Mesendoderm (in vitro differentiated cells): ENCODE measurements at regions not wholly inside any gene's neighbourhood (a gene's known extent, or its start where the extent isn't known, plus 50 kb on each side); places are given as distances from the start of the nearest gene placed in this dataset.

ENCODE experiments used
- DNase-seq: peaks from one replicate; pipeline ENCODE4 v3.0.0; 2013
- H2AK5ac ChIP-seq: 2 replicates; pipeline ENCODE4 v1.6.1; 2013; ENCODE audit warnings: low read length, inconsistent platforms
- H2BK120ac ChIP-seq: 2 replicates; pipeline ENCODE4 v1.6.1; 2013; ENCODE audit warnings: low read depth, mild to moderate bottlenecking, low read length, moderate library complexity, mixed read lengths
- H2BK15ac ChIP-seq: replicated peaks from 2 replicates; pipeline ENCODE4 v1.6.1; 2013; ENCODE audit warnings: low read depth, mild to moderate bottlenecking, moderate library complexity
- H2BK5ac ChIP-seq: 2 replicates; pipeline ENCODE4 v1.6.1; 2013; ENCODE audit warnings: low read length, inconsistent platforms
- H3K18ac ChIP-seq: 2 replicates; pipeline ENCODE4 v1.6.1; 2013; ENCODE audit warnings: mild to moderate bottlenecking, low read length, mixed read lengths
- H3K23ac ChIP-seq: one replicate; pipeline ENCODE4 v1.6.1; 2013; ENCODE audit warnings: low read length
- H3K27ac ChIP-seq: 2 replicates; pipeline ENCODE4 v1.5.1; 2013; ENCODE audit warnings: low read depth, mild to moderate bottlenecking, inconsistent platforms, low read length, moderate library complexity
- H3K27me3 ChIP-seq: 2 replicates; pipeline ENCODE4 v1.6.1; 2013; ENCODE audit warnings: low read length, control low read depth, mild to moderate bottlenecking, inconsistent platforms; ENCODE audit not compliant: insufficient read depth, poor library complexity
- H3K36me3 ChIP-seq: 2 replicates; pipeline ENCODE4 v1.6.1; 2013; ENCODE audit warnings: low read length, inconsistent platforms; ENCODE audit not compliant: control insufficient read depth, insufficient read depth
- H3K4ac ChIP-seq: one replicate; pipeline ENCODE4 v1.6.1; 2013; ENCODE audit warnings: low read depth, mild to moderate bottlenecking, low read length, moderate library complexity
- H3K4me1 ChIP-seq: 2 replicates; pipeline ENCODE4 v1.6.1; 2013; ENCODE audit warnings: low read depth, low read length, inconsistent platforms; ENCODE audit not compliant: control insufficient read depth
- H3K4me2 ChIP-seq: 2 replicates; pipeline ENCODE4 v1.6.1; 2013; ENCODE audit warnings: low read length
- H3K4me3 ChIP-seq: 2 replicates; pipeline ENCODE4 v1.5.1; 2013; ENCODE audit warnings: mild to moderate bottlenecking, low read length
- H3K56ac ChIP-seq: one replicate; pipeline ENCODE4 v1.6.1; 2013; ENCODE audit warnings: low read length
- H3K79me1 ChIP-seq: 2 replicates; pipeline ENCODE4 v1.6.1; 2013; ENCODE audit warnings: low read length, inconsistent platforms
- H3K79me2 ChIP-seq: 2 replicates; pipeline ENCODE4 v1.6.1; 2013; ENCODE audit warnings: mild to moderate bottlenecking, low read length; ENCODE audit not compliant: control insufficient read depth, insufficient read depth
- H3K9ac ChIP-seq: 2 replicates; pipeline ENCODE4 v1.6.1; 2013; ENCODE audit warnings: low read length, inconsistent platforms
- H4K5ac ChIP-seq: one replicate; pipeline ENCODE4 v1.6.1; 2013; ENCODE audit warnings: low read length
- H4K8ac ChIP-seq: one replicate; pipeline ENCODE4 v1.6.1; 2013; ENCODE audit warnings: low read depth, mild to moderate bottlenecking, control low read depth, low read length, moderate library complexity
- WGBS: extraction: QIAGEN DNeasy Blood & Tissue Kit; methylation state at CpG from one replicate; pipeline ENCODE4 v1.1.7; 2013; ENCODE audit warnings: low lambda C conversion rate, missing lambda C conversion rate; ENCODE audit not compliant: insufficient coverage; ENCODE audit errors: extremely low coverage; 5-methylcytosine and 5-hydroxymethylcytosine counted together

GRCh38 chr15:35304389-35304788, 219.3 kb upstream of the NANOGP8 start:
- Histone ChIP-seq H4K5ac (no peak overlapping the region), H3K27me3 (no peaks in the 10 kb centered on the region), H3K18ac (no peak overlapping the region), H4K8ac (no peak overlapping the region), H3K9ac (no peak overlapping the region), H3K79me1 (no peaks in the 10 kb centered on the region), H3K79me2 (no peaks in the 10 kb centered on the region), H3K27ac (no peak overlapping the region), H2BK120ac (no peak overlapping the region), H2AK5ac (no peak overlapping the region), H2BK15ac (no peak overlapping the region), H3K4me3 (no peak overlapping the region), H3K56ac (no peak overlapping the region), H3K4me1 (no peaks in the 10 kb centered on the region), H3K23ac (no peak overlapping the region), H3K4ac (no peak overlapping the region), H2BK5ac (no peak overlapping the region), H3K36me3 (no peaks in the 10 kb centered on the region), H3K4me2 (no peak overlapping the region)
- WGBS = no CpG with 5 or more reads among the region's 2 CpGs
- DNase-seq = no peak

DNA sequence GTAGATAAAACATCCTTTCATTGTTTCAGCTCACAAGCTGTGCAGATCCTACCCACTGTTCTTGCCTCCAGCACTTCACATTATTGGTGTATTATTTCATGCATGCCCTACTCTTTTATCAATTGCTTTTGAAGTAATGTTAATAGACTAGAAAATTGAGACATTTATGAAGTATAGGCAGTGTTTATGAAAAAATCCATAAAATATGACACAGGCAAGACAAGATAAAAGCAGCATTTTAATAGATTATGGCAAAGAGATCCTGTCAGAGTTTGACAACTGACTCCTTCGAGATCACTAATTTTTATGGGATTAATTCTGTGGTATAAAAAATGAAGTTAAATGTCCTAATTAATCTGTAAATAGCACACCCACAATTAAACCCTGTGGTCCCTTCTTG, 217.2 kb upstream of the NANOGP8 start:
- Histone ChIP-seq H3K36me3 (no peaks in the 10 kb centered on the region), H3K4me3 (no peak overlapping the region), H3K18ac (no peak overlapping the region), H3K9ac (no peak overlapping the region), H3K79me1 (no peaks in the 10 kb centered on the region), H3K79me2 (no peaks in the 10 kb centered on the region), H3K56ac (no peak overlapping the region), H4K5ac (no peak overlapping the region), H3K23ac (no peak overlapping the region), H3K27ac (no peak overlapping the region), H2BK5ac (no peak overlapping the region), H3K4ac (no peak overlapping the region), H2BK15ac (no peak overlapping the region), H4K8ac (no peak overlapping the region), H2BK120ac (no peak overlapping the region), H2AK5ac (no peak overlapping the region), H3K27me3 (no peaks in the 10 kb centered on the region), H3K4me2 (no peak overlapping the region), H3K4me1 (no peaks in the 10 kb centered on the region)
- WGBS = no CpG with 5 or more reads among the region's 1 CpG
- no peak for DNase-seq

GRCh38 chr15:35301088-35301487, 216.0 kb upstream of the NANOGP8 start:
- H2BK15ac ChIP-seq = no peak overlapping the region
- no peak overlapping the region for H3K18ac ChIP-seq
- no peaks in the 10 kb centered on the region for H3K36me3 ChIP-seq
- no peaks in the 10 kb centered on the region for H3K79me2 ChIP-seq
- H3K79me1 ChIP-seq = no peaks in the 10 kb centered on the region
- no peak for DNase-seq
- no peak overlapping the region for H3K23ac ChIP-seq
- H3K56ac ChIP-seq = no peak overlapping the region
- H3K4me3 ChIP-seq = no peak overlapping the region
- H3K4me1 ChIP-seq = no peaks in the 10 kb centered on the region
- H2BK5ac ChIP-seq = no peak overlapping the region
- H2BK120ac ChIP-seq = no peak overlapping the region
- H4K5ac ChIP-seq = no peak overlapping the region
- H3K9ac ChIP-seq = no peak overlapping the region
- no peak overlapping the region for H3K4ac ChIP-seq
- H3K27me3 ChIP-seq = no peaks in the 10 kb centered on the region
- no peak overlapping the region for H3K27ac ChIP-seq
- no peak overlapping the region for H2AK5ac ChIP-seq
- no peak overlapping the region for H4K8ac ChIP-seq
- H3K4me2 ChIP-seq = no peak overlapping the region
- whole genome bisulfite sequencing = no CpG with 5 or more reads among the region's 2 CpGs

GRCh38 chr15:35299059-35299735, 214.1 kb upstream of the NANOGP8 start:
- Histone ChIP-seq H4K8ac (no peak overlapping the region), H3K27me3 (no peaks in the 10 kb centered on the region), H4K5ac (no peak overlapping the region), H3K4me2 (no peak overlapping the region), H3K9ac (no peak overlapping the region), H3K36me3 (no peaks in the 10 kb centered on the region), H3K79me2 (no peaks in the 10 kb centered on the region), H3K23ac (no peak overlapping the region), H3K18ac (no peak overlapping the region), H2AK5ac (no peak overlapping the region), H3K27ac (no peak overlapping the region), H3K4me1 (no peaks in the 10 kb centered on the region), H3K56ac (no peak overlapping the region), H3K4ac (no peak overlapping the region), H2BK5ac (no peak overlapping the region), H3K4me3 (no peak overlapping the region), H2BK120ac (no peak overlapping the region), H3K79me1 (no peaks in the 10 kb centered on the region), H2BK15ac (no peak overlapping the region)
- no CpG with 5 or more reads among the region's 33 CpGs for WGBS
- DNase-seq = no peak

GRCh38 chr15:35298509-35298908, 213.4 kb upstream of the NANOGP8 start:
- Histone ChIP-seq H2BK15ac (no peak overlapping the region), H3K27ac (no peak overlapping the region), H3K9ac (no peak overlapping the region), H3K4ac (no peak overlapping the region), H2AK5ac (no peak overlapping the region), H3K4me2 (no peak overlapping the region), H3K27me3 (no peaks in the 10 kb centered on the region), H2BK5ac (no peak overlapping the region), H3K18ac (no peak overlapping the region), H3K4me1 (no peaks in the 10 kb centered on the region), H3K79me2 (no peaks in the 10 kb centered on the region), H3K4me3 (no peak overlapping the region), H3K36me3 (no peaks in the 10 kb centered on the region), H2BK120ac (no peak overlapping the region), H4K8ac (no peak overlapping the region), H3K79me1 (no peaks in the 10 kb centered on the region), H4K5ac (no peak overlapping the region), H3K23ac (no peak overlapping the region), H3K56ac (no peak overlapping the region)
- DNase-seq = no peak
- no CpG with 5 or more reads among the region's 16 CpGs for WGBS
